B cell (primary cell): ENCODE measurements at regions not wholly inside any gene's neighbourhood (a gene's known extent, or its start where the extent isn't known, plus 50 kb on each side); places are given as distances from the start of the nearest gene placed in this dataset.

Experiments used
- ATAC-seq: fragments of 200-7000 bp; cut with Tn5 transposase; one replicate; pipeline ENCODE4 v1.10.0; 2021; ENCODE audit warnings: low read depth, mild to moderate bottlenecking, moderate number of reproducible peaks, moderate library complexity
- CTCF ChIA-PET: fragments of 350-600 bp; sonication (Branson Sonifier 250); formaldehyde crosslinking; loops from one replicate; lab custom pipeline; 2021; ENCODE audit warnings: antibody characterized with exemption, inconsistent platforms; lab: Charles Lee
- POLR2A ChIA-PET: fragments of 350-600 bp; sonication (Branson Sonifier 250); formaldehyde crosslinking; loops from one replicate; lab custom pipeline; 2021; ENCODE audit warnings: antibody characterized with exemption; lab: Charles Lee
- DNase-seq: peaks from one replicate; pipeline ENCODE4 v3.0.0; 2013
- H2AFZ ChIP-seq: 2 replicates; pipeline ENCODE4 v1.6.1; 2012; ENCODE audit warnings: mild to moderate bottlenecking, low read depth, low read length; ENCODE audit not compliant: insufficient read depth, poor library complexity, severe bottlenecking
- H3K27ac ChIP-seq, 2 donors: 1 replicate in 1 of 2; 2 replicates in 1 of 2; pipeline ENCODE4 v1.5.1; 2012 to 2013; ENCODE audit warnings: low read length in 2 of 2, mild to moderate bottlenecking in 2 of 2, moderate library complexity in 1 of 2
- H3K27me3 ChIP-seq, 4 experiments: fragments of 200-600 bp in 1 of 4; sonication (generic) in 1 of 4; replicated peaks in 1 of 4; 1 replicate in 2 of 4; 2 replicates in 2 of 4; pipeline versions ENCODE4 v1.6.1 to v1.7.0; 2013 to 2016; ENCODE audit warnings: low read length in 3 of 4, mild to moderate bottlenecking in 2 of 4, mixed read lengths in 1 of 4, moderate library complexity in 1 of 4; ENCODE audit not compliant: insufficient read depth in 4 of 4, control insufficient read depth in 3 of 4; ENCODE audit errors: control extremely low read depth in 1 of 4
- H3K36me3 ChIP-seq, 2 experiments: replicated peaks in 1 of 2; 1 replicate in 1 of 2; 2 replicates in 1 of 2; pipeline versions ENCODE4 v1.6.1 to v1.7.1; 2013; ENCODE audit warnings: low read length in 1 of 2; ENCODE audit not compliant: insufficient read depth in 2 of 2, control insufficient read depth in 1 of 2; ENCODE audit errors: control extremely low read depth in 1 of 2, extremely low read depth in 1 of 2
- H3K4me1 ChIP-seq, 2 donors: fragments of 200-600 bp in 1 of 2; sonication (generic) in 1 of 2; 1 replicate in 1 of 2; 2 replicates in 1 of 2; pipeline versions ENCODE4 v1.5.1 to v1.6.1; 2013 to 2017; ENCODE audit warnings: low read length in 2 of 2; ENCODE audit not compliant: control insufficient read depth in 2 of 2, insufficient read depth in 2 of 2
- H3K4me2 ChIP-seq: replicated peaks from 2 replicates; pipeline ENCODE3; 2012; ENCODE audit warnings: mild to moderate bottlenecking, low read depth, low read length; ENCODE audit not compliant: poor library complexity, severe bottlenecking
- H3K4me3 ChIP-seq, 5 experiments: fragments of 200-600 bp in 1 of 5; sonication (generic) in 1 of 5; 1 replicate in 3 of 5; 2 replicates in 2 of 5; pipeline versions ENCODE4 v1.5.1 to v1.7.0; 2011 to 2016; ENCODE audit warnings: low read length in 4 of 5, mild to moderate bottlenecking in 4 of 5, low read depth in 2 of 5, control low read depth in 1 of 5, moderate library complexity in 1 of 5; ENCODE audit not compliant: insufficient read depth in 1 of 5; ENCODE audit errors: control extremely low read depth in 1 of 5, extremely low read depth in 1 of 5
- H3K79me2 ChIP-seq: fragments of 200-600 bp; sonication (generic); one replicate; pipeline ENCODE4 v1.6.0; 2016; ENCODE audit warnings: low read length; ENCODE audit not compliant: control insufficient read depth, insufficient read depth
- H3K9ac ChIP-seq: fragments of 200-600 bp; sonication (generic); 2 replicates; pipeline ENCODE4 v1.6.1; 2017; ENCODE audit warnings: mild to moderate bottlenecking, low read length, moderate library complexity
- H3K9me3 ChIP-seq, 3 donors: one replicate each; pipeline versions ENCODE4 v1.6.1 to v1.7.1; 2013; ENCODE audit warnings: low read length in 2 of 3; ENCODE audit not compliant: control insufficient read depth in 2 of 3, insufficient read depth in 1 of 3; ENCODE audit errors: control extremely low read depth in 1 of 3
- H4K20me1 ChIP-seq: 2 replicates; pipeline ENCODE4 v1.6.0; 2012; ENCODE audit warnings: mild to moderate bottlenecking, low read length; ENCODE audit not compliant: insufficient read depth, control insufficient read depth, poor library complexity, severe bottlenecking
- H3K27ac Mint-ChIP-seq: one replicate; pipeline ENCODE4 v1.8.0; 2021; ENCODE audit warnings: mixed read lengths
- H3K27me3 Mint-ChIP-seq: one replicate; pipeline ENCODE4 v1.8.0; 2021; ENCODE audit warnings: mixed read lengths
- H3K4me1 Mint-ChIP-seq: one replicate; pipeline ENCODE4 v1.8.0; 2021; ENCODE audit warnings: mixed read lengths
- H3K4me3 Mint-ChIP-seq: one replicate; pipeline ENCODE4 v1.8.0; 2021; ENCODE audit warnings: mixed read lengths
- H3K9me3 Mint-ChIP-seq: one replicate; pipeline ENCODE4 v1.8.0; 2022; ENCODE audit warnings: mixed read lengths; ENCODE audit not compliant: insufficient read depth
- CTCF ChIP-seq: fragments of 200-600 bp; IDR thresholded peaks from one replicate; pipeline ENCODE4 v1.8.0; 2022; ENCODE audit warnings: antibody characterized with exemption, mild to moderate bottlenecking
- EZH2 ChIP-seq: IDR thresholded peaks from 2 replicates; pipeline ENCODE4 v1.6.1; 2012; ENCODE audit warnings: borderline replicate concordance, low read depth, mild to moderate bottlenecking, moderate library complexity, low read length; ENCODE audit not compliant: insufficient read depth, poor library complexity, severe bottlenecking
- WGBS: methylation state at CpG from one replicate; pipeline ENCODE4 v1.1.5; 2013; ENCODE audit warnings: missing lambda C conversion rate; ENCODE audit not compliant: insufficient coverage; 5-methylcytosine and 5-hydroxymethylcytosine counted together
- intact Hi-C: fragments of 100-400 bp; cut with micrococcal nuclease; formaldehyde crosslinking; loops from one replicate; pipeline ENCODE4 v1.10.0; 2022

DNA sequence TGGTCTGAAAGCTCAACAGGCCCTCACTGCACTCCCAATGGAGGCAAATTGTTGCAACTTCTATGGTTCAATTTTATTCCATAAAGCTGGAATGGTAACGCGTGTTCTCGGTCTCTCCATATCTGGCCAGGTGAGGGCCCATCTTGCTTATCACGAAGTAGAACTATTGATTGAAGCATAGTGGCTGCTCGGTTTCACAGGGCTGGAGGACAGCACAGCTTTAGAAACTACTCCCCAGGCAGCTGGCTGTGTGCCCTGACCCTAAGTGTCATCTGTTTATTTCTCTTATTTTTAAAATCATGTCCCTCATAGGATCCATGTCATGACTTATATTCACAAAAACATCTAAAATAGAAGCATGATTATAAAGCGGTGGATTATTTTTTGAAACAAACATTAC lies 223.4 kb downstream of the NPR3 start:
- Mint-ChIP-seq H3K4me3 (no peak overlapping the region), H3K4me1 (no peaks in the 10 kb centered on the region), H3K9me3 (no peaks in the 10 kb centered on the region), H3K27me3 (no peaks in the 10 kb centered on the region), H3K27ac (no peak overlapping the region)
- CTCF ChIA-PET = no interaction called here
- Histone ChIP-seq H3K36me3 (no peaks in the 10 kb centered on the region), H2AFZ (no peak overlapping the region), H3K4me2 (no peak overlapping the region), H3K9ac (no peak overlapping the region), H3K27ac (no peak overlapping the region), H3K9me3 (peaks cover 0 to 2% (median 0%) of the 10 kb centered on the region in 3 donors), H3K27me3 (no peaks in the 10 kb centered on the region), H3K79me2 (no peaks in the 10 kb centered on the region), H4K20me1 (no peaks in the 10 kb centered on the region), H3K4me3 (no peak overlapping the region), H3K4me1 (no peaks in the 10 kb centered on the region)
- 88% methylated on average over 5 of the region's 6 CpGs for whole genome bisulfite sequencing
- no peak for DNase-seq
- POLR2A ChIA-PET = no interaction called here
- no peak for TF ChIP-seq EZH2
- no peak for TF ChIP-seq CTCF
- ATAC-seq = no peak
- intact Hi-C loops = no loop called here

DNA sequence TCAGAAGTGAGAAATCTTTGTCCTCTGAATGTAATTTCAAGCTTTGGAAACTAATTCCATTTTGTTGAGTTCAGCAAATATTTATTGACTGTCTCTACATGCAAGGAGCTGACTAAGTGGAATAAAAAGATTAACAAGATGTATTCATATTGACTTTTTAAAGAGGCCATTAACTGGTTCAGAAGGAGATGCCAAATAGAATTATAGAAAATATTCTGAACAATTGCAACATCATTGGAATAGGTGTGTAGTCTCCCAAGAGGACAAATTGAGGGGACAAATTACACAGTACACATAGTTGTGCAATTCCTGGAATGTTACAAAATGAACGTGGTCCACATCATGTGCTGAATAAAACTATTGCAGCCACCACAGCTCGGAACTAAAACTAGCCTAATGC lies 224.2 kb downstream of the NPR3 start:
- no peak overlapping the region for H3K4me3 ChIP-seq
- no peaks in the 10 kb centered on the region for H3K4me1 ChIP-seq
- CTCF ChIA-PET = no interaction called here
- Mint-ChIP-seq H3K9me3 (no peaks in the 10 kb centered on the region), H3K4me3 (no peak overlapping the region), H3K27ac (no peak overlapping the region), H3K4me1 (no peaks in the 10 kb centered on the region), H3K27me3 (no peaks in the 10 kb centered on the region)
- no peak overlapping the region for H2AFZ ChIP-seq
- H3K27ac ChIP-seq = no peak overlapping the region
- H3K27me3 ChIP-seq = no peaks in the 10 kb centered on the region
- POLR2A ChIA-PET = no interaction called here
- WGBS = no CpG with 5 or more reads among the region's 2 CpGs
- H3K4me2 ChIP-seq = no peak overlapping the region
- H3K36me3 ChIP-seq = no peaks in the 10 kb centered on the region
- ATAC-seq (no peak), DNase-seq (no peak)
- no peaks in the 10 kb centered on the region for H4K20me1 ChIP-seq
- intact Hi-C loops = no loop called here
- peaks cover 0 to 2% (median 0%) of the 10 kb centered on the region in 3 donors for H3K9me3 ChIP-seq
- H3K9ac ChIP-seq = no peak overlapping the region
- H3K79me2 ChIP-seq = no peaks in the 10 kb centered on the region
- TF ChIP-seq EZH2 (no peak), CTCF (no peak)
